EL (cell line): ENCODE measurements at regions not wholly inside any gene's neighbourhood (a gene's known extent, or its start where the extent isn't known, plus 50 kb on each side); places are given as distances from the start of the nearest gene placed in this dataset.
"Not testable (repeated sequence)": the region's sequence is repeated elsewhere in the genome, so short reads cannot be mapped to it uniquely, and the experiment has no call there.

Experiments
- DNase-seq: peaks from one replicate; pipeline ENCODE4 v3.0.0-alpha.2; 2016

DNA sequence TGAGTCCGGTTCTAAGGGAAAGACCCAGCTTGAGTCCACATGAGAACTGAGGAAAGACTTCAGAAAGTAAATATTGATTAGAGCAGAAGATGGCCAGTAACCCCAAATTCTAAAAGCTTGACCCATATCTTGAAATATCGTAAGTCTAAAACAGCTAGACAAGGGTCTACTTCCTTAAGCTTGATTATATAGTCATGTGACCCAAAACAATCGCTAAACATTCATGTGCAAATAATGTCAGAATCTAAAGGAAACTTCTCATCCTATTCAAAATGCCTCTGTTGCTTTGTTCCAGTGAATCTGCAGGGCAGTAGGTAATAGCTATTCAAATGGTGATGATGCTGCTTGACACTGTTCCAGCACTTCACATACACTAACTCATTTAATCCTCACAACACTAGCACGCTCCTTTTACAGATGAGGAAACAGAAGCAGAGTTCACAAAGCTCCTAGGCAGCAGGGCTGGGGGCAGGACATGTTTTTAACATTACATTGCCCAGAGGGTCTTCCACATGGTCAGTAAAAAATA, 52.6 kb downstream of the TCF20 start:
- DNase-seq: no peak

- no peak for DNase-seq
These were observed 53.3 kb downstream of the TCF20 start for GRCh38 chr22:42217019-42217751.

DNA sequence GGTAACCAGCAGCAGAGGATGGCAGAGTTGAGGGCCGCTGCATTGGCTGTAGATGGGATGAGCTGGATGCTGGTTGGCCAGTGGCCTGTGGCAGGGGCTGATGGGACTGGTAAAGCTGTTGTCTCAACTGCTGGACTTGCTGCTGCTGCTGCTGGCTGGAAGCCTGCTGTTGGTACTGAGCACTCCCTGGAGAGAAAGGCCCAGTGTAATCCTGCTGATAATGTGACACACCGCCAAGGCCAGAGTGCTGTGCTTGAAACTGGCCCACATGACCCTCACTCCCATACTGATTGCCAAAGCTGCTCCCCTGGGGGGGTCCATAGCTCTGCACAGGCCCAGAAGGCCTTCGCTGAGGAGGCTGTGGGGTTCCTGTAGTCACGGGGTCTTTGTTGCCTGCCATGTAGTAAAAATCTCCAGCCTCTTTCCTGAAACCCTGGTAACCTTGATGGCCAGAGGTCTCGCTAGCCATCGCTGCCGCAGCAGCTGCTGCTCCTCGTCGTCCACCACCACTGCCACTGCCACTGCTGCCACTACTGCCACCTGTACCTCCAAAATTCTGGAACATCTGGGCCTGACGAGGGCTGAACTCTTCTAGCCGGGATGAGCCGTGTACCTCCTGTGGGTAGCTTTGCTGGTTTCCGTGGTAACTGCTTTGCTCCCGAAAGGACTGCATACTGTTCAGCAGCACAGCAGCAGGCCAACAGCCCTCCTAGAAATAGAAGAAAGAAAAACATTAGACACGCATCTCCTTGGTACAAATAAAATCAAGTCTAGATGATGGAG, 55.6 kb downstream of the TCF20 start:
- no peak for DNase-seq

DNA sequence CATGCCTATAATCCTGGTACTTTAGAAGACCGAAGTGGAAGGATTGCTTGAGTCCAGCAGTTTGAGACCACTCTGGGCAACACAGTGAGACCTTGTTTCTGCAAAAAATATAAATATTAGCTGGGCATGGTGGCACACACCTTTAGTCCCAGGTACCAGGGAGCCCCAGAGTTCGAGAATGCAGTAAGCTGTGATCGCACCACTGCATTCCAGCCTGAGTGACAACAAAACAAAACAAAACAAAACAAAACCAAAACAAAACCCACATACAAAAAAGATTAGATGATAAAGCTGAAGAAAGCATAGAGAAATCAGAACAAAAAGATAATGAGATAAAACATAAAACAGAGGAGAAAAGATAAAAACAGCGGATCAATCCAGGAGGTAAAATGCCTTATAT, 62.1 kb downstream of the TCF20 start:
- DNase-seq: no peak

DNA sequence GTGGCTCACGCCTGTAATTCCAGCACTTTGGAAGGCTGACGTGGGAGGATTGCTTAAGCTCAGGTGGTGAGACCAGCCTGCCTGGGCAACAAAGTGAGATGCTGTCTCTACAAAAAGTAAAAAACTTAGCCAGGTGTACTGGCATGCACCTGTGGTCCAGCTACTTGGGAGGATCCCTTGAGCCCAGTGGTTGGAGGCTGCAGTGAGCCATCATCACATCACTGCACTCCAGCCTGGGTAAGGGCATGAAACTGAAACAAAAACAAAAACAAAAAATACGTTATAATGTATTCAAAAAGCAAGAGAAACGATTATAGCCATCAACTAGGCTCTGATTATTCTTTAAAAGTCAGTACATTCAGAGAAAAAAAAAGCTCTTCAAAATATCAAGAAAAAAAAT, 62.5 kb downstream of the TCF20 start:
- no peak for DNase-seq

GRCh38 chr22:42203609-42204008, 66.8 kb downstream of the TCF20 start:
- no peak for DNase-seq

GRCh38 chr22:42202669-42203068, 67.8 kb downstream of the TCF20 start:
- DNase-seq: peak; percentile 36

GRCh38 chr22:42202048-42202447, 68.4 kb downstream of the TCF20 start:
- no peak for DNase-seq

- no peak for DNase-seq
These were observed 68.4 kb upstream of the CYP2D6 start for GRCh38 chr22:42199025-42199424.

- DNase-seq: no peak
These were observed 67.6 kb upstream of the CYP2D6 start for GRCh38 chr22:42198226-42198625.

GRCh38 chr22:42196454-42196853, 65.8 kb upstream of the CYP2D6 start:
- DNase-seq: no peak

GRCh38 chr22:42194953-42195352, 64.3 kb upstream of the CYP2D6 start:
- DNase-seq: no peak

- DNase-seq: no peak
These were observed 63.7 kb upstream of the CYP2D6 start for GRCh38 chr22:42194104-42194851.

- no peak for DNase-seq
These were observed 61.9 kb upstream of the CYP2D6 start for GRCh38 chr22:42192547-42192946.

DNA sequence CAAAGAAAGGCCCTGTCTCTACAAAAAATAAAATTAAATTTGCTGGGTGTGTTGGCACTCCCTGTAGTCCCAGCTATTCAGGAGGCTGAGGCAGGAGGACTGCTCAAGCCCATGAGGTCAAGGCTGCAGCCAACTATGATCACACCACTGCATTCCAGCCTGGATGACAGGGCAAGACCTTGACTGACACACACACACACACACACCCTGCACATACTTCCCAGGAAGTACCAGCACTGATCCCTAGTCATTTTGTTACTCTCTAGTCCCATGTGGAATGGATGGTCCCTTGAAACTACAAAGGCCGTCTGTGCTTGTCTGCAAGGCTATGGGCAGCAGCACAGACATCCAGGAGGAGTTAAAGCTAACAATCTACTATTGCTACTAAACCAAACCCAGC, 59.7 kb upstream of the CYP2D6 start:
- peak; percentile 38 for DNase-seq

DNA sequence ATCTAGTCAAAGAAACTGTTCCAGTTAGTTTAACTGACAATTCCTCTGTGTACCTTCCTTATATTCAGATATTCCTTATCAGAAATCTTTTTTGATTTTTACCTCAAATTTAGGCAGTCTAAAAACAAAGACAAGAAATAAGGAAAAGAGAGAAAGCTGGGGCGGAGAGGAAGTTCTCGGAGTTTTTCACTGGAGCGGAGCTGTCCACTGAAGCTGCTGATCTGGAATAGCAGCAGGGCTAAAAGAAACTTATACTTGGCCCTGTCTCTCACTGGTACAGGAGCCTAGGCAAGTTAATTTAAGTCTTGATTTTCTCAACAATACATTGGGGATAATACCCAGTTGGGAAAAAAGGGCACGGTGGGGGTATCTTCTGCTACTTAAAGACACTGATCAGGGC, 59.2 kb upstream of the CYP2D6 start:
- no peak for DNase-seq

- peak; percentile 46 for DNase-seq
These were observed 58.3 kb upstream of the CYP2D6 start for GRCh38 chr22:42188808-42189447.

- no peak for DNase-seq
These were observed 57.0 kb upstream of the CYP2D6 start for GRCh38 chr22:42187646-42188045.

GRCh38 chr22:42185915-42186439, 55.4 kb upstream of the CYP2D6 start:
- DNase-seq: no peak

DNA sequence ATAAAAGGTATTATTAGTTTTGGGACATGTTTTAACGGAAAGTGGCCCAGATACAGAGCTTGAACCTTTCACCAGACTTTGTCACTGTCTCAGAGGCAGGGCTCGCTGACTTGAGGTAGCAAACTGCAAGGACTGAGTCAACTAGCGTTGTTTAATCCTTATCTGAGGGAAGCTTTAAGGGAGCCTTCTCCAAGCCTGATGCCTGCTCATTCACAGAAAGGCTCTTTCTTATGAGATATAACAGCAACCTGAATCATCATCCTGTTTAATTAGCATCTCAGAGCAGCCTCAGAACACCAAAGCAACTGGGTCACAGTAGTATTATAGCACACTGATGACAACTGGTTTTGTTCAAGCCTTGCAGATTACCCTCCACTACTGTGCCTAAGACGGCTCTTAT, 54.2 kb upstream of the CYP2D6 start:
- DNase-seq: no peak

- DNase-seq: not testable (repeated sequence)
These were observed 53.0 kb upstream of the CYP2D6 start for GRCh38 chr22:42183461-42184059.

DNA sequence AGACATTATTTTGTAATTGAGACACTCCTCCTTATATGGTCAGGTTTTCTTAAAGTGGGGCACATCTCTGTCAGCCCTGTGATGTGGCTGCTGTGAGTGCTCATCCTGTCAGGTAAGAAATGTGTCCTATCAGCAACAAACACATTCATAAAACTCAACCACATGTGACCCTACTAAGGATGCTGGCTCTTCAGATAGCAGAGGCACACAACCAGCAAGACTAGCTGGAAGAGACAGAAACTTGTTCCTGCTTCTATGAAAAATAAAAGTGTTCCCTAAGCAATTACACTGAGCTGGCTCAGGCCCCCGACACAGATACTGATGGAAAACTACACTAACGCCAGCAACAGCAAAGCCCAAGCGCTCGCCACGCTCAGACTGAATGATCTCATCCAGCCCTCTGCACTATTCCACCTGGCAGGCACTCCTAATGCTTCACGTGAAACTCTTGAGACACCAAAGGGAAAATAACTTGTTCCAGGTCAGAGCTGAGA, 49.8 kb upstream of the CYP2D6 start:
- no peak for DNase-seq
